DND-41 (cell line): ENCODE measurements at regions not wholly inside any gene's neighbourhood (a gene's known extent, or its start where the extent isn't known, plus 50 kb on each side); places are given as distances from the start of the nearest gene placed in this dataset.

ENCODE experiments used
- CTCF ChIP-seq: IDR thresholded peaks from 2 replicates; pipeline ENCODE4 v1.5.1; 2012; ENCODE audit warnings: borderline replicate concordance, low read length, moderate library complexity, mild to moderate bottlenecking; ENCODE audit not compliant: poor library complexity, severe bottlenecking; ENCODE audit errors: extremely low read depth
- EZH2 ChIP-seq: IDR thresholded peaks from 3 replicates; pipeline ENCODE4 v1.6.1; 2012; ENCODE audit warnings: borderline replicate concordance, low read depth, mild to moderate bottlenecking, moderate library complexity, low read length, inconsistent platforms; ENCODE audit not compliant: severe bottlenecking

GRCh38 chr3:159898147-159898546, 90.5 kb upstream of the IL12A start:
- TF ChIP-seq EZH2, result no peak
- TF ChIP-seq CTCF, result no peak
